A673 (cell line): ENCODE measurements at regions not wholly inside any gene's neighbourhood (a gene's known extent, or its start where the extent isn't known, plus 50 kb on each side); places are given as distances from the start of the nearest gene placed in this dataset.

Experiments
- EZH2 ChIP-seq: fragments of 200-600 bp; sonication (generic); IDR thresholded peaks from 2 replicates; pipeline ENCODE4 v1.6.1; 2017; ENCODE audit warnings: borderline replicate concordance, low read depth, mild to moderate bottlenecking, mixed read lengths, antibody characterized with exemption, low read length; ENCODE audit not compliant: poor library complexity, severe bottlenecking
- TF ChIP-seq, protein P1 (sequence below): fragments of 300-800, 200-600 bp; sonication (generic); conservative IDR thresholded peaks from 2 replicates; pipeline ENCODE4 v1.5.1; 2017; ENCODE audit warnings: low read depth, mild to moderate bottlenecking, antibody characterized with exemption, low read length, moderate library complexity, mixed read lengths

DNA sequence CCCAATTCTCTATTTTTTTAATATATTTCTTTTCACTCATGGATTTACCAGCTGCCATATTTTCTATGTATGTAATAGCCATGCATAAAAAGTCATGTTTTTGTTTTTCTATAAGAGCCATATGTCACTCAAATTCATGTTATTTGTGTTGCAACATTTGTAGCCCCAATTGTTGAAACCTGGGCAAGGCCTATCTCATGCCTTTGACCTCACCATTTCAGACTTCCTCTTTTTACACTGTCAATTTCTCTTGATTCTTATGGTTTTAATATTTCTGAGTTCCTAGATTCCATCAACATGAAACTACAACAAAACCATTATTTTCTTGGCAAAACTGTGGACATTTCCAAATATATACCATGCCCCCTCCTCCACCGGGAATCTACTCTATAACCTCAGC lies 647.5 kb downstream of the C12orf50 start:
- TF ChIP-seq, protein P1, sequence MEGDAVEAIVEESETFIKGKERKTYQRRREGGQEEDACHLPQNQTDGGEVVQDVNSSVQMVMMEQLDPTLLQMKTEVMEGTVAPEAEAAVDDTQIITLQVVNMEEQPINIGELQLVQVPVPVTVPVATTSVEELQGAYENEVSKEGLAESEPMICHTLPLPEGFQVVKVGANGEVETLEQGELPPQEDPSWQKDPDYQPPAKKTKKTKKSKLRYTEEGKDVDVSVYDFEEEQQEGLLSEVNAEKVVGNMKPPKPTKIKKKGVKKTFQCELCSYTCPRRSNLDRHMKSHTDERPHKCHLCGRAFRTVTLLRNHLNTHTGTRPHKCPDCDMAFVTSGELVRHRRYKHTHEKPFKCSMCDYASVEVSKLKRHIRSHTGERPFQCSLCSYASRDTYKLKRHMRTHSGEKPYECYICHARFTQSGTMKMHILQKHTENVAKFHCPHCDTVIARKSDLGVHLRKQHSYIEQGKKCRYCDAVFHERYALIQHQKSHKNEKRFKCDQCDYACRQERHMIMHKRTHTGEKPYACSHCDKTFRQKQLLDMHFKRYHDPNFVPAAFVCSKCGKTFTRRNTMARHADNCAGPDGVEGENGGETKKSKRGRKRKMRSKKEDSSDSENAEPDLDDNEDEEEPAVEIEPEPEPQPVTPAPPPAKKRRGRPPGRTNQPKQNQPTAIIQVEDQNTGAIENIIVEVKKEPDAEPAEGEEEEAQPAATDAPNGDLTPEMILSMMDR: no peak
- no peak for TF ChIP-seq EZH2
